Stomach (tissue), 4 donors: ENCODE measurements at regions not wholly inside any gene's neighbourhood (a gene's known extent, or its start where the extent isn't known, plus 50 kb on each side); places are given as distances from the start of the nearest gene placed in this dataset.

ENCODE experiments used
- CTCF ChIP-seq, 7 experiments: fragments of 450-650 bp in 4 of 7; fragments of 200-600 bp in 3 of 7; sonication (generic) in 3 of 7; IDR thresholded peaks; one replicate each; pipeline ENCODE4 v1.5.1; 2016 to 2019; ENCODE audit warnings: antibody characterized with exemption in 7 of 7, control low read depth in 2 of 7, mild to moderate bottlenecking in 1 of 7
- EP300 ChIP-seq: sonication (generic); formaldehyde crosslinking; IDR thresholded peaks from one replicate; pipeline ENCODE4 v1.6.1; 2017; ENCODE audit warnings: antibody characterized with exemption
- POLR2A ChIP-seq, 4 donors: fragments of 450-650 bp; IDR thresholded peaks; one replicate each; pipeline ENCODE4 v1.6.1; 2016; ENCODE audit warnings: antibody characterized with exemption in 4 of 4, control low read depth in 2 of 4, mild to moderate bottlenecking in 1 of 4, moderate library complexity in 1 of 4
- POLR2AphosphoS5 ChIP-seq, 3 donors: sonication (generic); formaldehyde crosslinking; IDR thresholded peaks; one replicate each; pipeline ENCODE4 v1.6.1; 2016; ENCODE audit warnings: antibody characterized with exemption in 3 of 3

GRCh38 chr3:90052425-90052950, 945.1 kb downstream of the EPHA3 start:
- TF ChIP-seq CTCF (IDR thresholded peaks at IDR 0.05) (no peak), POLR2A (IDR thresholded peaks at IDR 0.05) (no peak), EP300 (no peak), POLR2AphosphoS5 (IDR thresholded peaks at IDR 0.05) (no peak)
